ENCODE measurements at regions not wholly inside any gene's neighbourhood (a gene's known extent, or its start where the extent isn't known, plus 50 kb on each side); places are given as distances from the start of the nearest gene placed in this dataset.

- TF ChIP-seq GATA2 (IDR thresholded peaks at IDR 0.05; ENCODE audit: low read depth, low read length) (no peak), GATA3 (IDR thresholded peaks at IDR 0.05; ENCODE audit: low read depth, low read length) (no peak)
Observed at GRCh38 chr2:240293557-240294461, 141.7 kb upstream of the GPC1 start.

All from SH-SY5Y (cell line).